NB4 (cell line): ENCODE measurements at regions not wholly inside any gene's neighbourhood (a gene's known extent, or its start where the extent isn't known, plus 50 kb on each side); places are given as distances from the start of the nearest gene placed in this dataset.

Source experiments
- DNase-seq: peaks from one replicate; pipeline ENCODE4 v3.0.0; 2010; ENCODE audit warnings: low read depth
- H3K4me3 ChIP-seq: one replicate; pipeline ENCODE4 v1.5.1; 2011; ENCODE audit warnings: mild to moderate bottlenecking, low read depth, low read length, moderate library complexity
- CTCF ChIP-seq: IDR thresholded peaks from one replicate; pipeline ENCODE4 v1.5.1; 2012; ENCODE audit warnings: low read depth, low read length
- MYC ChIP-seq: IDR thresholded peaks from 2 replicates; pipeline ENCODE4 v1.6.1; 2011; ENCODE audit warnings: low read depth, low read length
- POLR2A ChIP-seq: IDR thresholded peaks from 2 replicates; pipeline ENCODE4 v1.6.1; 2011; ENCODE audit warnings: mild to moderate bottlenecking; ENCODE audit not compliant: insufficient read length; ENCODE audit errors: extremely low read depth
- TF ChIP-seq, protein P1 (sequence below): IDR thresholded peaks from 2 replicates; pipeline ENCODE4 v1.6.1; 2011; ENCODE audit warnings: low read depth, low read length

GRCh38 chr14:26170885-26171284 is 426.9 kb downstream of the NOVA1 start:
- H3K4me3 ChIP-seq, result no peak overlapping the region
- TF ChIP-seq POLR2A (no peak), CTCF (no peak), MYC (no peak)
- TF ChIP-seq, protein P1, sequence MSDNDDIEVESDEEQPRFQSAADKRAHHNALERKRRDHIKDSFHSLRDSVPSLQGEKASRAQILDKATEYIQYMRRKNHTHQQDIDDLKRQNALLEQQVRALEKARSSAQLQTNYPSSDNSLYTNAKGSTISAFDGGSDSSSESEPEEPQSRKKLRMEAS, result no peak
- no peak for DNase-seq

- TF ChIP-seq, protein P1, result no peak
- no peak for TF ChIP-seq POLR2A
- peak; percentile 28 for TF ChIP-seq CTCF
- no peak for TF ChIP-seq MYC
- peak; percentile 27 for DNase-seq
- no peak overlapping the region for H3K4me3 ChIP-seq
Measured at GRCh38 chr14:26163761-26164160, 434.1 kb downstream of the NOVA1 start.

GRCh38 chr14:26157517-26157916 is 440.3 kb downstream of the NOVA1 start:
- DNase-seq, result no peak
- no peak overlapping the region for H3K4me3 ChIP-seq
- TF ChIP-seq CTCF (no peak), POLR2A (no peak), MYC (no peak)
- TF ChIP-seq, protein P1, result no peak

DNA sequence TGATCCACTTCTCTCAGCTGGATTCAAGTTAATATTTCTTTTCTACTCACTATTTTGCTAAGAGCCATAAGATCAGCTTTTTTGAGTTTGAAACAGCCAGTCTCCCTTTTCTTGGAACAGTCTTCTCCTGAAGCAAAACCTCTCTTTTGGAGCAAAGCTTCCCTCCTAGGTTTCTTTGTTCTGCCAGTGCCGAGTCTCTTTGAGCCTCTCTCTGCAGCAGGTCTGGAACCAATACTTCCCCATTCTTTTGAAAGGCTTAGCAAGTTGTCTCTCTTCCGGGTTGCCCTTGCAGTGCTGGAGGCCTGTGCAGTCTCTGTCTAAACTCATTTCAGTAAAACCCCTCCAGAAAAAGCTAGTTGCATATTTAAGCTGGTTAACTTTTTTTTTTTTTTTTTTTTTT is 454.8 kb downstream of the NOVA1 start:
- TF ChIP-seq POLR2A, result no peak
- TF ChIP-seq, protein P1, result no peak
- TF ChIP-seq MYC, result no peak
- TF ChIP-seq CTCF, result no peak
- peak; percentile 6 for DNase-seq
- no peak overlapping the region for H3K4me3 ChIP-seq

GRCh38 chr14:26138764-26139445 is 458.9 kb downstream of the NOVA1 start:
- no peak overlapping the region for H3K4me3 ChIP-seq
- no peak for DNase-seq
- TF ChIP-seq POLR2A, result no peak

- TF ChIP-seq, protein P1, result no peak
- TF ChIP-seq MYC, result no peak
- TF ChIP-seq POLR2A, result no peak
- no peak for TF ChIP-seq CTCF
- H3K4me3 ChIP-seq, result no peak overlapping the region
- no peak for DNase-seq
Measured at GRCh38 chr14:26137161-26137560, 460.7 kb downstream of the NOVA1 start.
